A549 (cell line): ENCODE measurements at regions not wholly inside any gene's neighbourhood (a gene's known extent, or its start where the extent isn't known, plus 50 kb on each side); places are given as distances from the start of the nearest gene placed in this dataset.

ENCODE experiments used
- CEBPB ChIP-seq, 2 experiments: fragments of >200 bp in 1 of 2; sonication (Bioruptor Twin) in 1 of 2; formaldehyde crosslinking in 1 of 2; IDR thresholded peaks; 2 replicates each; pipeline ENCODE4 v1.6.1; 2012 to 2016
- EP300 ChIP-seq, 2 experiments: fragments of >200 bp; sonication (Bioruptor Twin); formaldehyde crosslinking; IDR thresholded peaks; 2 replicates in 1 of 2; 3 replicates in 1 of 2; pipeline ENCODE4 v1.6.1; 2016 to 2017
- JUN ChIP-seq, 2 experiments: fragments of >200 bp; sonication (Bioruptor Twin); formaldehyde crosslinking; IDR thresholded peaks; 2 replicates in 1 of 2; 3 replicates in 1 of 2; pipeline ENCODE4 v1.6.1; 2016 to 2017
- KDM1A ChIP-seq: fragments of 200-600 bp; sonication (generic); IDR thresholded peaks from 2 replicates; pipeline ENCODE4 v1.6.1; 2016; ENCODE audit warnings: low read depth, mild to moderate bottlenecking
- MAZ ChIP-seq: fragments of 150-350 bp; IDR thresholded peaks from 2 replicates; pipeline ENCODE4 v1.6.1; 2014; ENCODE audit warnings: antibody characterized with exemption, low read depth, low read length, borderline replicate concordance
- NFE2L2 ChIP-seq: fragments of 150-350 bp; conservative IDR thresholded peaks from 2 replicates; pipeline ENCODE4 v1.6.1; 2014; ENCODE audit warnings: low read length
- ZNF302 ChIP-seq: fragments of 250-450 bp; sonication (Bioruptor Pico); IDR thresholded peaks from 2 replicates; pipeline ENCODE4 v1.9.0; 2021; ENCODE audit warnings: inconsistent platforms, mild to moderate bottlenecking, moderate library complexity

- TF ChIP-seq ZNF302 (CRISPR knock-in tag), result no peak
- no peak for TF ChIP-seq KDM1A
- no peak for TF ChIP-seq CEBPB (IDR thresholded peaks at IDR 0.05)
- TF ChIP-seq JUN (IDR thresholded peaks at IDR 0.05), result no peak
- TF ChIP-seq NFE2L2, result no peak
- no peak for TF ChIP-seq MAZ
- TF ChIP-seq EP300 (IDR thresholded peaks at IDR 0.05), result no peak
Measured at GRCh38 chr9:126219648-126220063, 107.0 kb upstream of the MVB12B start.
